ENCODE measurements at regions not wholly inside any gene's neighbourhood (a gene's known extent, or its start where the extent isn't known, plus 50 kb on each side); places are given as distances from the start of the nearest gene placed in this dataset.

DNA sequence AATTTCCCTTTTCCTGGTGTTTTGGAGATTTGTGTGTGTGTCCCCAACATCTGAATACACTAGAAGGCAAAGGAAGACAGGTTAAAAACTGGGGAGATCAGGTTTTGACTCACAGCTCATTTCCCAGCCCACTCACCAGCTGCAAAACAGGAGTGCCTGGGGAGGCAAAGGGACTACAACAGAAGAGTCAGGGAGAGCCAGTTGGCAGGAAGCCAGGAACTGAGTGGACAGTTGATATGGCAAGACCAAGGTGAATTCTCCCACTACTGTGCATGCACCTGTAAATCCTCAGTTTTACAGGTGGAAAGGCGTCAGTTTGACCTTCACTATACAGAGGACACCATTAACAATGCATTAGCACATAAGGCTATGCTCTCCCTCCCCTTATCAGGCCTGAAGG, 901.5 kb upstream of the SEMA6D start:
- Histone ChIP-seq H3K36me3 (no peaks in the 10 kb centered on the region), H3K4me3 (no peak overlapping the region), H3K9me3 (replicated peaks) (no peaks in the 10 kb centered on the region), H3K27ac (replicated peaks) (no peak overlapping the region), H3K27me3 (ENCODE audit: low read depth) (no peaks in the 10 kb centered on the region), H3K4me1 (no peaks in the 10 kb centered on the region)
- DNase-seq, result peak; percentile 14
- intact Hi-C loops (cut with micrococcal nuclease), result no loop called here
- TF ChIP-seq, protein P1, sequence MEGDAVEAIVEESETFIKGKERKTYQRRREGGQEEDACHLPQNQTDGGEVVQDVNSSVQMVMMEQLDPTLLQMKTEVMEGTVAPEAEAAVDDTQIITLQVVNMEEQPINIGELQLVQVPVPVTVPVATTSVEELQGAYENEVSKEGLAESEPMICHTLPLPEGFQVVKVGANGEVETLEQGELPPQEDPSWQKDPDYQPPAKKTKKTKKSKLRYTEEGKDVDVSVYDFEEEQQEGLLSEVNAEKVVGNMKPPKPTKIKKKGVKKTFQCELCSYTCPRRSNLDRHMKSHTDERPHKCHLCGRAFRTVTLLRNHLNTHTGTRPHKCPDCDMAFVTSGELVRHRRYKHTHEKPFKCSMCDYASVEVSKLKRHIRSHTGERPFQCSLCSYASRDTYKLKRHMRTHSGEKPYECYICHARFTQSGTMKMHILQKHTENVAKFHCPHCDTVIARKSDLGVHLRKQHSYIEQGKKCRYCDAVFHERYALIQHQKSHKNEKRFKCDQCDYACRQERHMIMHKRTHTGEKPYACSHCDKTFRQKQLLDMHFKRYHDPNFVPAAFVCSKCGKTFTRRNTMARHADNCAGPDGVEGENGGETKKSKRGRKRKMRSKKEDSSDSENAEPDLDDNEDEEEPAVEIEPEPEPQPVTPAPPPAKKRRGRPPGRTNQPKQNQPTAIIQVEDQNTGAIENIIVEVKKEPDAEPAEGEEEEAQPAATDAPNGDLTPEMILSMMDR (IDR thresholded peaks at IDR 0.05; ENCODE audit: borderline replicate concordance), result no peak

DNA sequence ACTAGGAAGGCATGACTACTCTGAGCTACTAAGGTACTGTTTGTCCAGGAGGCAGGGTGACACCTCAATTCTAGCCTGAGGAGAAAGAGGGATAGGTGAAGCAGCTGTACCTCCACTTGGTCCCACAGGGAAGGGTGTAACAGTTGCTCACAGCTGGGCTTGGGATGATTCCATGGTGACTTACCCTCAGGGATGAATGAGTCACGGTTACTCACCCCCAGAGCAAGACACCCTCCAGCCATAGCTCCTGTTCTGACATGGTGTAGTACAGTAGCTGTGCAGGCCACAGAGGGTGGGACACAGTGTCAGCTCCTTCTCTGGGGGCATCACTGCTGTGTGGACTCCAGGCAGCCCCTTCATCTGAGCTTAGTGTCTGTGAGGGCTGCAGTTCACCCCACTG, 868.6 kb upstream of the SEMA6D start:
- intact Hi-C loops (cut with micrococcal nuclease), result no loop called here
- Histone ChIP-seq H3K36me3 (no peaks in the 10 kb centered on the region), H3K27ac (replicated peaks) (no peak overlapping the region), H3K4me3 (no peak overlapping the region), H3K9me3 (replicated peaks) (peaks cover 11% of the 10 kb centered on the region), H3K27me3 (ENCODE audit: low read depth) (no peaks in the 10 kb centered on the region), H3K4me1 (peaks cover 5% of the 10 kb centered on the region)
- TF ChIP-seq, protein P1 (IDR thresholded peaks at IDR 0.05; ENCODE audit: borderline replicate concordance), result no peak
- no peak for DNase-seq

DNA sequence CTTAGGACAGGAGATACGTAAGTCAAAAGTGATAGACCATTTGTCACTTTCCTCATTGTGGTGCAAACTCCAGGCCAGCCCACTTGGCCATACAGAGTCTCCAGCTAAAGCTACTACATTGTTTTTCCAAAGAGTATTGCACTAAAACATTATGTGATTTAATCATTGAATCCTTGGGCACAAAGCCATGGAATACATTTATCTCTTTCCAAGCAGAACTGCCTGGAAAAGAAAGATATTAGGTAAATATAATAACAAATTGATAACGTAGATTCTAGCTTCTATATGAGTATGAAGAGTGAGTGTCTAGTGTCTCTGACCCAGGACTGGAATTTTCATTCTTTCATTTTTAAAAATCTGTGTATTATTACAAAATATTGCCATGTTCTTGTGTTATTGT, 863.7 kb upstream of the SEMA6D start:
- no peak for DNase-seq
- no peak overlapping the region for H3K4me3 ChIP-seq
- intact Hi-C loops (cut with micrococcal nuclease), result no loop called here

DNA sequence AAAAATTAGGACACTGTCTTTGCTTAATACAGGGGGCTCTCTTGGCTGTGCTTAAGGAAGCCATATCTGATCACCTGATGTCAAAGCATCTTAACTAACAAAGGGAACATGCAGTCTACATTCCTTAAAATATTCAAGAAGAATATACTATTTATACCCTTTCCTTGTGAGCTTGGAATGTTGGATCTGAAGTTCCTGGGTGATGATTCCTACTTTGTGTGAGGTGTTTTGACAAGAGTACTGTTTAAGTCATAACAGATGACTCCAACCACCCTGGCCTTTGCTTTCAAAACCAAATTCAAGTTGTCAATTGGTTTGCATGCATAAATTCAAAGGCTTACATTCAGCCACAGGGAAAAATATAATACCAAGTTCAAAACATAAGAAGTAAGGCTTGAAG, 862.7 kb upstream of the SEMA6D start:
- DNase-seq, result no peak
- Histone ChIP-seq H3K9me3 (replicated peaks) (no peaks in the 10 kb centered on the region), H3K36me3 (no peaks in the 10 kb centered on the region), H3K27me3 (ENCODE audit: low read depth) (no peaks in the 10 kb centered on the region), H3K4me1 (peaks cover 9% of the 10 kb centered on the region), H3K27ac (replicated peaks) (no peak overlapping the region), H3K4me3 (no peak overlapping the region)
- intact Hi-C loops (cut with micrococcal nuclease), result no loop called here
- TF ChIP-seq, protein P1 (IDR thresholded peaks at IDR 0.05; ENCODE audit: borderline replicate concordance), result no peak

More for the DNA sequence above, 863.7 kb upstream of the SEMA6D start:
- no peak overlapping the region for H3K27ac ChIP-seq (replicated peaks)
- TF ChIP-seq, protein P1 (IDR thresholded peaks at IDR 0.05; ENCODE audit: borderline replicate concordance), result no peak
- no peaks in the 10 kb centered on the region for H3K9me3 ChIP-seq (replicated peaks)
- H3K36me3 ChIP-seq, result no peaks in the 10 kb centered on the region
- no peaks in the 10 kb centered on the region for H3K27me3 ChIP-seq (ENCODE audit: low read depth)
- H3K4me1 ChIP-seq, result peaks cover 9% of the 10 kb centered on the region

DNA sequence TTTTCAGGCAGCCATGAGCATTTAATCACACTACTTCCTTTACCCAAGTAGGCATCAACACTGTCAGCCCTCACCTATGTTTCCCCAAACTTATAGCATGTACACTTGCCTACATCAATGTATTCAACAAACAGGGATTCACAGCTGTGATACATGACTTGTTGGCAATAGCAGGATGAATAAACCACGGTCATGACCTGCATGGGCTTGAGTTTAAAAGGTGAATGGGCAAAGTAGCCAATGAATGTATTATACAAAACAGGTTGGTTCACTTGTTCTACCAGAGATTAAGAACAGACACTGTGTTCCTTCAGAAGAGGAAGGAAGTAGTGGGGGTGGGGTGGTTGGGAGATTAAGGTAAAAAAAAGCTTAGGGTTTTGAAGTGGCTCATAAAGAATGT, 861.9 kb upstream of the SEMA6D start:
- no peak overlapping the region for H3K27ac ChIP-seq (replicated peaks)
- TF ChIP-seq, protein P1 (IDR thresholded peaks at IDR 0.05; ENCODE audit: borderline replicate concordance), result no peak
- H3K9me3 ChIP-seq (replicated peaks), result no peaks in the 10 kb centered on the region
- intact Hi-C loops (cut with micrococcal nuclease), result no loop called here
- peaks cover 4% of the 10 kb centered on the region for H3K4me1 ChIP-seq
- H3K4me3 ChIP-seq, result no peak overlapping the region
- DNase-seq, result no peak
- no peaks in the 10 kb centered on the region for H3K27me3 ChIP-seq (ENCODE audit: low read depth)
- no peaks in the 10 kb centered on the region for H3K36me3 ChIP-seq
